HG03280 (cell line): ENCODE measurements at regions not wholly inside any gene's neighbourhood (a gene's known extent, or its start where the extent isn't known, plus 50 kb on each side); places are given as distances from the start of the nearest gene placed in this dataset.

Source experiments
- ATAC-seq: cut with Tn5 transposase; IDR thresholded peaks from one replicate; pipeline ENCODE4 v1.9.1; 2021; ENCODE audit warnings: mild to moderate bottlenecking, moderate library complexity; ENCODE audit not compliant: unreplicated experiment

DNA sequence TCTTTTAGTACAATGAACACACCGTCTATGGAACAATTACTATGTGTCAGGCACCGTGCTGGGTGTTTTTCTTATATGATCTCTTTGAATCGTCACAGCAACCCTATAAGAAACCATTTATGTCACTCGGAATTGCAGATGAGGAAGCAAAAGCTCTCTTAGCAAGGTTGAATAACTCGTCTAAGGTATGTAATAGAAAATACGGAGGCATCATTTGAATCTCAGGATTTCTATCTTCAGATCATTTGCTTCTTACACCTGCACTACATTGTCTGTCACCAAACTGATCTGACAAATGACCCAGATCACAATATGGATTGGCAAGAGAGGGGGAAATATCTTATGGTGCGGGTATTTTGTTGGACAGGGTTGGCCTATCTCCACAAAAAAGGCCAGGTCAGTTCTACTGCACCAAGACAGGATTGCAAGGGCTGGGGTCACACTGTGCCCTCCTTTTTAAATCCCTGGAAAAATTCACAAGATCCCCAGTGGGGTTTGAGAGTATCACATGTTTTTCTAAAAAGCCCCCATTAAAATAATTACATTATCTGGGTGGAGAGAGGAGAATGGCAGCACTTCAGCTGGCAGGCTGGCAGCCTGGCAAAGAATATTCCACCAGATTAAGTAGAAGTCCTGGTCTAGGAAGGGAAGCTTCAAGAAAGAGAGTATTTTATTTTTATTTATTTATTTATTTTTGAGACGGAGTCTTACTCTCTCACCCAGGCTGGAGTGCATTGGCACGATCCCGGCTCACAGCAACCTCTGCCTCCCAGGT, 110.7 kb upstream of the CLMP start:
- no peak for ATAC-seq

- ATAC-seq, result no peak
Measured at GRCh38 chr11:123304828-123305466, 109.9 kb upstream of the CLMP start.

DNA sequence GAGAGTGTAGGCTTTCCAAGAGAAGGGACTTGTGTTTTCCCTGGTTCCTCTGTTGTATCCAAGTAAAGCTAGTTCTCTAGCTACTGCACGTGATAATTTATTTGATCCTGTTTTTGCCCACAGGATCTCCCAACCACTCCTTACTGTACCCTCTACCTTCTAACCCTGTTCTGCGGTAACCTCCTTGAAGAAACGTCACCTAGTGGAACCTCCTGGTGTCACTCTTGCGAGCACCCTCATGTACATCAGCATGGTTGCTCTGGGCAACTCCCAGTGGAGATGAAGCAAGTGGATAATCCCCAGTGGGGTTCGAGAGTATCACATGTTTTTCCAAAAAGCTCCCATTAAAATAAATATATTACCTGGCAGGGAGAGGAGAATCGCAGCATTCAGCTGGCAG, 108.9 kb upstream of the CLMP start:
- ATAC-seq, result peak; percentile 36

DNA sequence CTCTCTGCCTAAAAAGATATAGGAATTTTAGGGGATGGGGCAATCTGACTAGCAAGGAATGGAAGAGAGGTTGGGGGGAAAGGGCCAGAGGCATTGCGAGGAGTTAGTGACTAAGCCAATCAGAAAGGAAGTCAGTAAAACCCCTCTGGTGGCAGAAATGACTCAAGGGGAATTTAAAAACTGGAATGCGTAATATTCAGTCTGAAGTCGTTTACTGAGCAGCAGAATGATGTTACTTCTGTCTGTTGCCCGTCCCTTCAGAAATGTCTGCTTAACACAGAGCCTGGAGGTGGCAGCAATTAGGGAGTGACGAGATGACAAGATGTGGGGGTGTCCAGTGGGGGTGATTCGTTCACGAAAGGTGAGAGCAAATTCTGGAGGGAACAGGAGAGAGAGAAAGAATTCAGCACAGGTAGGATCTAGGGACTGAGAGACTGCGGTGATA, 107.7 kb upstream of the CLMP start:
- ATAC-seq, result peak; percentile 33

GRCh38 chr11:123301696-123302400, 106.8 kb upstream of the CLMP start:
- peak; percentile 70 for ATAC-seq

DNA sequence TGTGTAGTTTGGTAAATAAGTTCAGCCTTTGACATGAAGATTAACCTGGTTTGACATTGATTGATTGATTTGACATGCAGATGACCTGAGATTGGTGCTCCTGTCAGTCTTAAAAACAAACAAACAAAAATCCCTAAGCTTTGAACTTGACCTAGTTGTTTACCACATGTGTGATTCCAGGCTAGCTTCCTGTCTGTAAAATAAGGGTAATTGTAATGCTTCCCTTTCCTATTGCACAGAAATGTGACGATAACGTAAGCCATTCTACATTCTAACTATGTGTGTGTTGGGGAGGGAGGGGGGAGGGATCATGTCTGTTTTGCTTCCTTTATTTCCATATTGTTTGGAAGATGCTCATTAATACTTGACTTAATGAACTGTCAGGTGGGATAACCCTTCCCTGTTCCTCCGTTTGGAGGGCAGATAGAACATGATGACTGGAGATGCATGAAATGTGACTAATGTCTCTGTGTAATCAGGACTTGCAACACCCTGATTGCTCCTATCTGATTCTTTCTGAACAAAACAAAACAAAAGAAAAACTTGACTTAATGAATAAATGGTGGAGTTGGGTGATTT, 106.1 kb upstream of the CLMP start:
- no peak for ATAC-seq

DNA sequence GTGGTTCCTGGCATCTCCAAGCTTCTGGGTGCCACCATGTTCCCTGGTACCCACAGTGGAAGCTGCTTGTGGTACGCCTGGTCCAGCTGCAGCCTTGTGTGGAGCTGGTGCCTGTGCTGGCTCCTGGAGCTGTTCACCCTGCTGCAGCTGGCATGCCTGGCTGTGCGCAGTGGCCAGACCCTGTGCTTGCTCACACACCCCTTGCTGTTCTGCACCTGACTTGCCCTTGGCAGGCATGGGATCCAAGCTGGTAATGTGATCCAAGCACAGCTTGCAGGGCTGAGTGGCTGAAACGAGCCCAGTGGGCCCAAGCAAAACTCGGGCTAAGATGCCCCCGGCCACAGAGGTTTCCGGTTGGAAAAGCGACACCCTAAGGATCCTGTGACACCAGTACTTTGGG, 104.7 kb upstream of the CLMP start:
- ATAC-seq, result no peak

DNA sequence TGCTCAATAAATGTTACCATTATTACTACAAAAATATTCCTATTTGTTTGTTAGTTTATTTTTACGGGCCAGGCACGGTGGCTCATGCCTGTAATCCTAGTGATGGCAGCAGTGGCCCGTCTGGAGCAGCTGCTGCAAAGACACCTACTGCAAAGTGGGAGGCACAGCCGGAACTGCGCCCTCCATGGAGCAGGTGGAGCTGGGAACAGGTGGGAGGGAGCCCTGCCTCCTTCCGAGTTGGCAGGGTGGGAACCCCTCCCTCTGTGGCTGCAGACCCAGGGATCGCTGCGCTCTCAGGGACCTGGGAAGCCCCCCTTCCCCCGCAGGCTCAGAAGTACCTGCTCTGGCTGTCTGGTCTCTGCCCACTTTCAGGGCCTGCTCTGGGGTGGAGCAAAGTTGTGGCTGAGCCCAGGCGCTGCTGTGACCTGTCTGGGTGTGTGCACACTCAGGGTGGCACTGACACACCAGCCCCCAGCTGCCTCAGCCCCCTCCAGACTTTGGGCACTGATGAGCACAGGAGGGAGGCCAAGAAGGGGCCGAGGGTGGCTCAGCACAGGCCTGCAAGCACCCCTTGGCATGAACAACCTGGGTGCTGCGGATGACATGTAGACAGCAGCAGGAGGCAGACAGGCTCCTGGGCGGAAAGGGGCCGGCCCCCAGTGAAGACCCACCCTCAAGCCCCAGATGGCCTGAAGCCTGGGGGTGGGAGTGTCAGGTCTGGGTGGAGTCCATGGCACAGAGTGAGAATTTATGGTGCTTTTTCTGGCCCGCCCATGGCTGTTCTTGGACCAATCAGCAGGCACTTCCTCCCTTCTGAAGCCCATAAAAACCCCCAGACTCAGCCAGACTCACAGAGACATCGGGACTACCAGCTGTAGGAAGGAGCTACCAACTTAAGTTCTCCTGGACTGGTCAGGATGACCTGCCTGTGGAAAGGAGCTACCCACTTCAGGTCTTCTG, 103.7 kb upstream of the CLMP start:
- ATAC-seq, result no peak

DNA sequence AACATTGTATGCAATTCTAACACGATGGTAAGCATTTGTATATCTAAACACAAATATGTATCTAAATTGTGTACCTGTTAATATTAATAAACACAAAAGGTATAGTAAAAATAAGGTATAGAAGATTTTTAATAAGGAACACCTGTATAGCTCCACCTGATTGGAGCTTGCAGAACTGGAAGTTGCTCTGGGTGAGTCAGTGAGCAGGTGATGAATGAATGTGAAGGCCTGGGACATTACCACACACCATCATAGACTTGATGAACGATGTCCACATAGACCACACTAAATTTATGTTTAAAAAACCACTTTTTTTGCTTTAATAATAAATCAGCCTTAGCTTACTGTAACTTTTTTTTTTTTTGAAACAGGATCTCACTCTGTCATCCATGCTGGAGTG, 97.6 kb upstream of the CLMP start:
- ATAC-seq, result no peak

DNA sequence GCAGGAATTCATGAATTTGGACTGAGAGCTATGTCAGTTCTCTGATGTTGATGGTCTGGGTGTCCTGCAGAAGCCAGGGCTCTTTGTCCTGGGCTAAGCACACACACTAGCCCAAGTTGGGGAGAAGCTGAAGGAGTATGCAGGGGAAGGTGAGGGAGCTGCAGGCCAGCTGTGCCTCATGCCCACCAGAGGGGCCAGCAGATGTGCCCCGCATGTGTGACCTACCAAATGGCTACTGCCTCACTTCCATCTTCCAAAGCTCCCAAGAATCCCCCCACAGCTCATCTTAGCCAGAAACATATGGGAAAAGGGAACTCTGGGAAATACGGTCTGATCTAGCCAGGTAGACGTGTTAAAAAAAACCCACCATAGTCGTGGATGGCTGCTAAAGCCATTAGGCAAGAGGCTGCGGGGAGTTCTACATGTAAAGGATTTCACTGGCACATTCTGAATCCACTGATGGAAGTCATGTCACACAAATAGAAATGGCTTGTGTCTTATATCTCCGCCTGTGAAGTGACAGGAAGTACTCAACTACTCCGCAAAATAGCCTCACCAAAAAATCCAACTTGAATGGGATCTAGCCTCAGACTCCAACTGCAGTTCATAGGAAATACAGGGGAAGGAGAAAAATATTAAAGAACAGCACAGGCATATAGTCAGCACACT, 96.3 kb upstream of the CLMP start:
- ATAC-seq, result no peak

DNA sequence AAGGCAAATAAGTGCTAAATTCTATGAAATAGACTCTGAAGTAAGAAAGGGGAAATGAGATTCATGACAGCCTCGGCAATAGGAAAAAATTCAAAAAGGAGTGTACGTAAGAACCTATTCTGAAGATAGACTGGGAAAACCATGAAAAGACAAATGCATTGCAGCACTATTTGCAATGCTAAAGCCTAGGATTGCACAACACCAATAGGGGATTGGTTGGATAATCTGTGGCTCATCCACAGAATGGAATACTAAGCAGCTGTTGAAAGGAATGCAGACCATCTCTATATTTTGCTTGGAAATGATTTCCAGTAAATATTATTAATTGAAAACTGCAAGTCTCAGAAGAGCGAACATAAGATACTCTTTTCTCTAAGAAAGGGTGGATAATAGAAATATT, 91.7 kb upstream of the CLMP start:
- no peak for ATAC-seq

DNA sequence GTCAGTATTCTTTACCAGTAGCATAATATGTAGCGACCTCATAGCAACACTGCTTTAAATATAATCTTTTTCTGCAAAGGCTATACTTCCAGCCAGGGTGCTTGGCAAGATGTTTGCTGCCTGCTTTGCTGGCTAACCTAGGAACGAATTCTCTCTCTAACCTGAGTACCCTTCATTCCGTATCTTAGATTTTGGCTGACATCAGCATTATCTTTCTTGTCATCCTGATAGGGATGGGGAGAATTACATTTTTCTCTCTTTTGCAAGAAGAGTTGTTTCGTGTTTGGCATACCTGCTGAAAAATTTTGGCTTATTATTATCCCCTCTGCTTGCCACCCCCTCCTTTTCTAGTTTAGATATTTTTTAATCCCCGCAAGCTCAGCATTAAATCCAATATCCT, 91.2 kb upstream of the CLMP start:
- ATAC-seq, result no peak

DNA sequence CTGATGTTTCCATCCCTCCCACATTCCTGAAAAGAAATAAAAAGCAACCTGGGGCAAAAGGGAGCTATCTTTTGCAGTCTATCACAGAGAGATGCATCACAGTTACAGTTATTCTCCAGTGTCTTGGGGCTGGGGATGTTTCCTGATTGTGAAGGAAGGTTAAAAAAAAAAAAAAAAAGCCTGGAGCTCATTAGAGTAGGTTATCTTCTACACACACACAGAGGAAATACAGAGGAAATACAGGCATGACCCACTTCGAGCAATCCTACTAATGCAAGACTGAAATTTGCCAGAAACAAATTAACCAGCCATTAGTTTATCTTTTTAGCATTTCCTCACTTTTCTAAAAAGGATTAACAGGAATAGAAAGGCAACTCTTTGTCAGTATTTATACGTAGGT, 89.4 kb upstream of the CLMP start:
- no peak for ATAC-seq

DNA sequence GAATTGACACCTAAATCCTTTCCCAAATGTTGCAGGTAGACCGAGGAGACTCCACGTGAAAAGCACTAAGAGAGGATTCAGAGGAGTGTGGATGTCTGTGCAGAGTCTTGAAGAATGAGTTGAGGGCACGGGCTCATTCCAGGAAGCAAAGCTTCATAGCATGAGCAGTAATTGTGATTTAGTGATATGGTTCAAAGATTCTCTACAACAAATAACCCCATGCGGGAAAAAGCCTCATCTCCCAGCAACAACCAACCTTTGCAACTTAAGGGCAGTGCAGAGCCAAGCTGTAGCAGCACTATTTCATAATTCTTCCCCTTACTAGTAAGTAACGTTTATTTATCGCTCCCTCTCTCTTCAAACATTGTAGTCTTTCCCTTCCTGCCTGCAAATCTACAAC, 87.5 kb upstream of the CLMP start:
- no peak for ATAC-seq

GRCh38 chr11:123273616-123274015, 78.6 kb upstream of the CLMP start:
- ATAC-seq, result no peak

DNA sequence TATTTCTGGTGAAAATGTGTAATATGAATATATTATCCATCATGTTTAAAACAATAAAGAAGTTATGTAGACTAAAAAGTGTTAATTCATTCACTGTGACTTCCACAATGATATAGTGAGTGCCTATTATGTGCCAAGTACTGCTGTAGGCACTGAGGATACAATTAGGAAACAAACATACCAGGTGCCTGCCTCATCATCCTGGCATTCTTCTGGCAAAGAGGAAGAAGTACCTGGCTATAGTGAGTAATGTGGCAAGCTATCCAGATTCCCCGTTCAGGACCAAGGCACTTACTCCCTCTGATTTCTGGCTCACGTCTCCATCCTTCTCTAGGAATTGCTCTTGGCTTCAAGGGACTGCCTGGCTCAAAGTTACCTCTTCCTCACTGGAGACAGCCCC, 77.5 kb upstream of the CLMP start:
- ATAC-seq, result no peak

DNA sequence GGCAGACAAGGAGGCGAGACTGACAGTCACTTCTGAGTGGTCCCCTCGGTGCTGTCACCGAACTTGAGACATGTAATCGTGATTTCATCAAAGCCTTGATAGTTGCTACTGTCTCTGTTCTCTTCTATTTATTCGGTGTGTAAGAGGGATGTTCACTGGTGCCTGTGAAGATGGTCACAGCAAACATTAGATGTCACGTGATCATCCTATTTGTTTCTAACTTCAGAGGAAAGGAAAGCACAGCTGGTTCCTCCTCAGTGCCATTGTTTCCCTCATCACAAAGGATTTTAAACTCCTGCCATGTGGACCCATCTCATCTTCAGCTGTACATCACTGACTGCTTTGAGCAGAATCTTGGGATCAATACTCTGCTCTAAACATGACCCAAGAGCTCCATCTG, 73.1 kb upstream of the CLMP start:
- no peak for ATAC-seq

DNA sequence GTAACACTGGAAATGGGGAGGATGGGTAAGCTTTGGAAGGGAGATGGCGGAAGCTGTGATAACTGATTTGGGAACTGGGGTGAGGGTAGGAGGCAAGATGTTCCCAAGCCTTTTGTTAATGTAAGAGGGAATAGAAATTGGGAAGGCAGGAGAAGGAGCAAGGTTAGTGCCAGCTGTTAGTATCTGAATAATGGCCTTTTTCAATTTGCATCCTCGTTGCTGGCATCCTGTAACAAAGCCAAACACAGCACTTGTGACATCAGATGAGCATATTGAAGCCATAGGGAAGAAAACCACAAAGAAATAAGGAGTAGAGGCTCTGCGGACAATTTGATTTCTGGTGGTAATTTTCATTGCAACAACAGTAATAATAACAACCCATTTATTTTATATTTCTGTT, 70.9 kb upstream of the CLMP start:
- no peak for ATAC-seq

GRCh38 chr11:123264431-123264780, 69.4 kb upstream of the CLMP start:
- ATAC-seq, result peak; percentile 10
